A204.1 (cell line): ENCODE measurements at regions not wholly inside any gene's neighbourhood (a gene's known extent, or its start where the extent isn't known, plus 50 kb on each side); places are given as distances from the start of the nearest gene placed in this dataset.

ENCODE experiments used
- FAIRE-seq: peaks from 2 replicates; lab custom pipeline; 2012; peaks lifted over from hg19 to GRCh38; lab: Jason Lieb, UNC

DNA sequence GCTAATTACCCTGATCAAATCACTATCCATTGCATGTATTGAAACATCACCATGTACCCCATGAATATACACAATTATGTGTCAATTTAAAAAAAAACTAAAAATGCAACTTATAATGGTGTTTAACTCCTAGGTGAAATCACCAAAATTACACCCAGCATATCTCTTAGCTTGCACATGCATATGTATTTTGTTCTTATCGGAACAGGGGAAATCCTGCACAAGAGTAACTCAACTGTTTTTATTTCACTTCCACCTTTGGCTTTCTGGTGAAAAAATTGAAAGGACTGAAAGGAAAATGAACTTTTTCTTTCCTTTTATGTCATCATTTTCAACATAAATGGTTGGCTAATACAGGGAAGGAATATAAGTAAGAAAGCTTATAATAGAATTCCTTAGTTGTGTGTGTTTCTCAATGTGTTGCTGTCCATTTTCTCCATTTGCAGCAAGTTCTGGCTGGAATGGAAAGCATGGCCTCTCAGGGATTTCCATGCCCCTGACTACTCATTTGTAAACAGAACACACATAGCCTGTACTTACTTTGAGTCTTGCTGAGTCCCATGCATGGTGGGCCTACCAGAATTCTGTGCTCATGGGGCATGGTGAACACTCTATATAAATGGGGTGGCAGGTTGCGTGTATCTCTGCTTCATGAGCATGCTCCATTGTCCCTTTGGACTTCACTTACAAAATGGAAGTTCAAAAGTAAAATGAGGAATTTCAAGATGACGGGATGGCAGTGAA is 462.0 kb downstream of the HS3ST3B1 start:
- no peak for FAIRE-seq

DNA sequence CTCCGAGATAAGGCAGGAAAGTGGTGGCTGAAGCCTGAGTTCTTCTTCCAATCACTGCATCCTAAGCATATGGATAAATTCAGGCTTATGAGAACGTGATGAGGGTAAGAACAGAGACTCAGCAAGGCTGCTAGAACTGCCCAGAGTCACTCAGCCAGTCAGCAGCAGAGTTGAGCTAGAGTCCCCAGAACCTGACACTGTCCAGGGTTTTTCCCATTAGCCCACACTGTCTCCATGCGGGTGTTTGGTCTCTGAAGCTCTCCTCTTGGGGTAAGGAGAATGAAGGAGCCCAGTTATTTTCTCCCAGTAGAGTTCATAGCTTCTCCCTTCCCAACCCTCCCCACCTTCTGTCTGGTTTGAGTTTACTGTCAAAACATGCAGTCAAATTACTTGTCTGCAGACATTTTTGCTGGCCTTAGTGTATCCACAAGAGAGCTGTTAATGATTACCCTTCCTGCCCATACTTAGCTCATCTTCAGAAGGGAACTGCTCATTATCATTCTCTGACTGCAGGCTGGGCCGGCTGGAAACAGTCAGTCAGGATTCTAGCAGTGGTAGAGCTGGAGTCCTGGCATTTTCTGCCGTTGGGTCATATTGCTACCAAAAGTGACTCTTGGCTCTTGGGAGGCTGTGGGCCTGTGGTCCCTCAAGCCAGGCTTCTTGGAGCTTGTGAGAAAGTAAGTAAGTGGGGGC is 460.0 kb downstream of the HS3ST3B1 start:
- no peak for FAIRE-seq

DNA sequence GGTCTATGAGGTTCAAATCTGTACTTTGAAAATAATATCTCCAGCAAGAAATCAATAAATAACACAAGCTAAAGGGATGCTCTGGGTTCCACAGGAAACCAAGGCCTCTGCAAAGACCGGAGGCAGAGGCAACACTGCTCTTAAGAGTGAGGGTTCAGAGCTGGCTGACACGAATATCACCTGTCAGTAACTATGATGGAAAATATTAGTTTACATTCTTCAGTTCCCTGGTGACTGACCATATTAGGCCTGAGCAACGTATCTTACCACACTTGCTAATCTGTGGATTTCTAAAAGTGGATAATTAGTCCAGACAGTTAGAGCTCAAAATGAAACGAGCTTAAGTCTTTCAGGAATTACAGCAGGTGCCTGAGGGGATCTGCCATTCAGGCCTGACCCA is 459.3 kb downstream of the HS3ST3B1 start:
- FAIRE-seq, result no peak

DNA sequence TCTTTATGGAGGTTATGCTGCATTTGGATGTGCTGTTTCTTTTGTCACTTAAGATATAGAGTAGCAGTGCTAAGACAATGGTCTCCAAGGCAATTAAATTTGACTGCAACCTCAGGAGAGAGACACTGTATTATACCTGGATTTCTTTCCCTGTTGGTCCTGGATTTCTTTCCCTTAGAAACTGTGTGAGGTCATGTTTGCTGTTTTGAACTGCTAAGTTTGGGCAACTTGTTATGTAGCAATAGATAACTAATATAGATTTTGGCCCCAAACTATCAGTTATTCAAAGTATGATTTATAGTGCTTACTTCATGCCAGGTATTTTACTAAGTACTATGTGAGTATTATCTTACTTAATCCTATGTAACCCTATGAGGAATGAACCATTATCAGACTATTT is 458.4 kb downstream of the HS3ST3B1 start:
- no peak for FAIRE-seq

DNA sequence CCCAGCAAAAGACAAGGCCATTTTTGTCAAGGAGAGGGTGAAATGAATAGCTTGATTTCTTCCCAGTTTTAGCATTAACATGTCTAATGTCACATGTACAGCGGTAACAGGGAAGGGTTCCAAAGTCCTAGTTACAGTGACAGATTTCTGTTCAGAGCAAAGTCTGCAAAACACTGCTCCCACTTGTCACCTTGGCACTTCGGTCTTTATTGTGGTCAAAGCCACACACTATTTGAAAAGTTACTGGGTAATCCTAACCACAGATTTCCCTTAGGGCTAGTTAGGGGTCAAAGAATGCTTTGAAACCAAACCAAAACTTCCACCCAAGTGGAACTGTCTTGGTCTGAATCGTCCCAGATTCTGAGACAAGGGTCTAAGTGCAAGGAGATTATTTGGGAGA is 455.6 kb downstream of the HS3ST3B1 start:
- FAIRE-seq, result no peak

DNA sequence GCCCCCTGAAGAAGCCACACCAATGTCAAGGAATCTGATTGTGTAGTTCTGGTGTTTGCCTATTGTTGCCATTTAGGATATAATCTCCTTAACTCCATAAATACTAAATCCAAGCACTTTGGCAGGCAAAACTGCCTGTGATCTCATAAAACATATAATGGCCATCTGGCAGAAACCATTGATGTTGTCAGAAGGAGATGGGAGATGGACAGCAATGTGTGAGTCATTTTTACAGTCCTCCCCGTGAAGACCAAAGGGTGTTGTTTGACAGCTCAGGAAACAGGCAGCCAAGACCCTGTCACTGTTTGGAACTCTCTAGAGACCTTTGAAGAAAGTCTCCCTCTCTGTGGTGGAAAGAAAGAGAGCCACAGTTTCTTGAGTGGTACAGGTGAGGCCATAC is 454.1 kb downstream of the HS3ST3B1 start:
- FAIRE-seq, result no peak

DNA sequence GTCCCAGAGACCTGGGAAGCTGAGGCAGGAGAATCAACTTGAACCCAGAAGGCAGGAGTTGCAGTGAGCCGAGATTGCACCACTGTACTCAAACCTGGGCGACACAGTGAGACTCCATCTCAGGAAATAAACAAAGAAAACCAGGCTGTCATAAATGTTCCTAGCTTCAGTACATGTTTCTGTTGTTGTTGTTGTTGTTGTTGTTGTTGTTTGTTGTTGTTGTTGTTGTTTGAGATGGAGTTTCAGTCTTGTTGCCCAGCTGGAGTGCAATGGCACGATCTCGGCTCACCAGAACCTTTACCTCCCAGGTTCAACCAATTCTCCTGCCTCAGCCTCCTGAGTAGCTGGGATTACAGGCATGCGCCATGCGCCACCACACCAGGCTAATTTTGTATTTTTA is 452.5 kb downstream of the HS3ST3B1 start:
- FAIRE-seq, result no peak

GRCh38 chr17:14752011-14752410 is 451.1 kb downstream of the HS3ST3B1 start:
- FAIRE-seq, result no peak

- FAIRE-seq, result no peak
Observed at GRCh38 chr17:14750866-14751265, 450.0 kb downstream of the HS3ST3B1 start.

- FAIRE-seq, result no peak
Observed at GRCh38 chr17:14749269-14749668, 448.4 kb downstream of the HS3ST3B1 start.

DNA sequence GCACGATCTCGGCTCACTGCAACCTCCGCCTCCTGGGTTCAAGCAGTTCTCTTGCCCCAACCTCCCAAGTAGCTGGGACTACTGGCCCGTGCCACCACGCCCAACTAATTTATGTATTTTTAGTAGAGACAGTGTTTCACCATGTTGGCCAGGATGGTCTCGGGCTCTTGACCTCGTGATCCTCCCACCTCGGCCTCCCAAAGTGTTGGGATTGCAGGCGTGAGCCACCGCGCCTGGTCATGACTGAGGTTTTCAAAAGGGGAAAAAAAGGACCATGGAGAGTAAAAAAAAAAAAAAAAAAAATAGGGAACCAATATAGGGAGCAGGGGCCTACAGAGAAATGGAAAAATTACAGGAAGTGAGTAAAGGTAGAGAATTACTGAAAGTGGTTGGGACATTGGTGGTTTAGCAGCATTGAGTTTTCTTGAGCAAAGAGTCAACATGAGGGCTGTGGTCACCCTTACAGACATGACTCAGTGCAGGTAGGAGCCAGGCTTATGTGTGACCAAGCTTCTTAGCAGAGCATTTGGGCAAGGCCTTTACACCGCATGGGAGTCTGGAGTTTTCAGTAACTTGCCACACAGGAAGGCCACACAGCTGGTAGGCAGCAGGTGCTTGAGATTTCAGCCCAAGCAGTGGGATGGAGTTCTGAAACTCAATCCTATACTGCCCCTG is 447.3 kb downstream of the HS3ST3B1 start:
- no peak for FAIRE-seq

DNA sequence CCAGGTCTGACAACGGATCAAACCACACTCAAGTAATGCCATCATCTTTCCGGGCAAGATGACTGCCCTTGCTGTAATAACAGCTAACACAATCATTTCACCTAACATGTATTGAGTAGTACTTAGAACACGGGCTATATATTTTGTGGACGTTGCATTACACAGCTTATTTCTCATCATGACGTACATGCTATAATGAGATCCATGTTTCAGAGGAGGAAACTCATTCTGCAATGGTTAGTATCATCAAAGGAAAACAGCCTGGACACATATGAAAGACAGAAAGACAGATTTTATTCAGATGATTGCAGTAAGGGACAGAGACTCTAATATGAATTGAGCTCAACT is 446.7 kb downstream of the HS3ST3B1 start:
- FAIRE-seq, result no peak

- FAIRE-seq, result no peak
Observed at GRCh38 chr17:14746822-14747602, 446.1 kb downstream of the HS3ST3B1 start.

DNA sequence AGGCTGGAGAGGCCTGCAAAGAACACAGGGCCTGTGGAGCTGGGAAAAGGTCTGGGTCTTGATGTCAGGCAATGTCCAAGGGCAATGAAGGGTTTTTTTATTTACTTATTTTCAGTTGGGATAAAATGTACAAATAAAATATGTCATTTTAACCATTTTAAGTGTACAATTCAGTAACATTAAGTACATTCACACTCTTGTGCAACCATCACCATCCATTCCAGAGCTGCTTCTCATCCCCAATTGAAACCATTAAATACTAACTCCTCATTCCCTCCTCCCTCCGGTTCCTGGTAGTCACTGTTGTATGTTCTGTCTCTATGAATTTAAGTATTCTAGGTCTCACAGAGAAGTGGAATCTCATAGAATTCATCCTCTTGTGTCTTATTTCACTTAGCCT is 444.7 kb downstream of the HS3ST3B1 start:
- no peak for FAIRE-seq

- no peak for FAIRE-seq
Observed at GRCh38 chr17:14744761-14745473, 444.0 kb downstream of the HS3ST3B1 start.

DNA sequence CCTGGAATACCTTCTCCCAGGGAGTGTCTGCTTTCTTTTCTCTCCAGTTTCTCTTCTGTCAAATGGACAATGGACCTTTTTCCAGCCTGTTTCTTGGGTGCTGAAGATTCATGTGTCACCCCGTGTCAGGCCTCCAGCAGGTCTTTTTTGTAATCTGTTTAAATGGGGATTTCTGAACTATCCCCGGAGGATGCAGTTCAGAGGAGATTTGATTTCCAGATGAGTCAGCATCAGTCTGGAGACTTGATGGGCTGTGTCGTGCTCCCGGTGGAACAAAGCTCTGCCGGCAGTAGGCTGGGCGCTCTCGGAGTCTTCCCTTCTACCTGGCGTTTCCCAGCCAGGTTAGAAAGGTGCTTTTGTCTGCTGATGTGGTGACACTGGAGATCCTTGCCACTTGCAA is 440.6 kb downstream of the HS3ST3B1 start:
- no peak for FAIRE-seq

DNA sequence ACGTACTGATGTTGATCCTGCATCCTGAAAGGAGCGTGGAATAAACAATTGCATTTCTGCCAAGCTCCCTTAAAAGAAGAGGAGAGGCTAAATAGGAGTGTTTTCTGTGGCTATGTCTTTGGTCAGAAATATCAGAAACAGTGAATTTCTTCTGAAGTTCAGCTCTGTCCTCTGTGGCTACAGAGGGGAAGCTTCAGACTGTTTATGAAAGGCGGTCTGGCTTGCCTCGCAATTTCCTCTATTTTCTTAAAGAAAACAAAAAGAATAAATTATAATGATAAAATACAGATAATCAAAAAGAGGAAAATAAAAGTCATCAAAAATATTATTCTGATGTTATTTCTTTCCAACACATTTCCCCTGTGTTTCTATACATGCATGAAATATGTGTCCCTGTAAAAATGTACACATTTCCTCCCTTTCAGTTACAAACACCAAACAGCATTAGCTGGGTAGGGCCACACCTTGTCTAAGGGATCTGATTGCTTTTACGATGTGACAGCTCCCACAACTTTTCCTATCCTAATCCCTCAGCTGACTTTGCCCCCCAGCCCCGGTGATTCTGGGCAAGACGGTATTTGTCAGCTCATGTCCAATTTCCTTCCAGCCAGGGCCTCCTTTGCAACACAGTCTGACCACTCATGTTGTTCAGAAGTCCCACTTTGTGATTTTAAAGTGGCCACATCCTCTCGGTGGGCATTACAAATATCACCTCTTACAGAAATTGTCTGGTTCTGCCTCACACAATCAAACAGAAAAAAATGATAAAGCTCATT is 439.0 kb downstream of the HS3ST3B1 start:
- no peak for FAIRE-seq

GRCh38 chr17:14738652-14738988 is 437.7 kb downstream of the HS3ST3B1 start:
- FAIRE-seq, result no peak

GRCh38 chr17:14737984-14738651 is 437.2 kb downstream of the HS3ST3B1 start:
- no peak for FAIRE-seq

GRCh38 chr17:14736631-14737030 is 435.8 kb downstream of the HS3ST3B1 start:
- FAIRE-seq, result no peak

- no peak for FAIRE-seq
Observed at GRCh38 chr17:14733376-14733775, 432.5 kb downstream of the HS3ST3B1 start.
